ENCODE measurements at regions not wholly inside any gene's neighbourhood (a gene's known extent, or its start where the extent isn't known, plus 50 kb on each side); places are given as distances from the start of the nearest gene placed in this dataset.
"Not testable (repeated sequence)": the region's sequence is repeated elsewhere in the genome, so short reads cannot be mapped to it uniquely, and the experiment has no call there.

DNA sequence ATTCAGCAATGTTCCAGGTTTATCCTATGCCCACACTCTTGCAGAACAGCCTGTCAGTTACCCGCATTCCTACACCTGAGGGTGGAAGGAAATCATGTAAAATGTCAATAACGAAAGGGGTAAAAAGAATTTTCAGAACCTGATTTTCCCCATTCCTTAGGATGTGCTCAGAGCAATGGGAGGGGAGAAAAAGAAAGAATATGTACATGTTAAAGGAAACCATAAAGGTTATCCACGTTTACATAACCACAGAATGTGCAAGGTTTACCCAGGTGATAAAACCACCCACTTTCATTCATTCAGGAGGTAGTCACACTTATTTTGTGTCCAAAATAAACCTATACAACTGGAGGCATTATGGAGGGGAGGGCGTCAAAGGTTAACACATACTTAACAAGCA lies 335.5 kb downstream of the ZNF674 start:
- ATAC-seq (replicated peaks) (no peak), DNase-seq (no peak)
- no peak overlapping the region for H3K4me3 Mint-ChIP-seq
- no peaks in the 10 kb centered on the region for H3K4me1 Mint-ChIP-seq
- no peaks in the 10 kb centered on the region for H3K27me3 Mint-ChIP-seq
- no peaks in the 10 kb centered on the region for H3K36me3 Mint-ChIP-seq
- H3K9me3 Mint-ChIP-seq, result no peaks in the 10 kb centered on the region
- no peak overlapping the region for H3K27ac Mint-ChIP-seq

DNA sequence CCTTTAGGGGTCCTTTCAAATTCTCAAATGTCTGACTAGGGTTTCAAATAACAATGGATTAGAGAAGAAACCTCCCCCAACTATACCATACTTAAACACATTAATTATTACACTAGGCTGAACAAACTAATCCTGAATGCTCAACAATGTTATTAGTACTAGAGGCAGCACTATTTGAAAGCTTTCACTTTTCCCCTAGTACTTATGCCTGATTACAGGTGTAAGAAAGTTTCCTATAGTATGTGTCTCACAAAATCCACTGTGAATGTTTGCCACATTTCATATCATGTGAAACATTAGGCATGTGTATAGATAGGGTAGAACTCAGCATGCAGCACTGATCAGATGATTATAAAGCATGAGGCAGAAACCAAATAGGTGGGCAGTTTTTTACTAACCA lies 336.2 kb downstream of the ZNF674 start:
- no peaks in the 10 kb centered on the region for H3K27me3 Mint-ChIP-seq
- no peaks in the 10 kb centered on the region for H3K9me3 Mint-ChIP-seq
- no peak overlapping the region for H3K27ac Mint-ChIP-seq
- DNase-seq (no peak), ATAC-seq (replicated peaks) (no peak)
- H3K4me1 Mint-ChIP-seq, result no peaks in the 10 kb centered on the region
- no peak overlapping the region for H3K4me3 Mint-ChIP-seq
- H3K36me3 Mint-ChIP-seq, result no peaks in the 10 kb centered on the region

DNA sequence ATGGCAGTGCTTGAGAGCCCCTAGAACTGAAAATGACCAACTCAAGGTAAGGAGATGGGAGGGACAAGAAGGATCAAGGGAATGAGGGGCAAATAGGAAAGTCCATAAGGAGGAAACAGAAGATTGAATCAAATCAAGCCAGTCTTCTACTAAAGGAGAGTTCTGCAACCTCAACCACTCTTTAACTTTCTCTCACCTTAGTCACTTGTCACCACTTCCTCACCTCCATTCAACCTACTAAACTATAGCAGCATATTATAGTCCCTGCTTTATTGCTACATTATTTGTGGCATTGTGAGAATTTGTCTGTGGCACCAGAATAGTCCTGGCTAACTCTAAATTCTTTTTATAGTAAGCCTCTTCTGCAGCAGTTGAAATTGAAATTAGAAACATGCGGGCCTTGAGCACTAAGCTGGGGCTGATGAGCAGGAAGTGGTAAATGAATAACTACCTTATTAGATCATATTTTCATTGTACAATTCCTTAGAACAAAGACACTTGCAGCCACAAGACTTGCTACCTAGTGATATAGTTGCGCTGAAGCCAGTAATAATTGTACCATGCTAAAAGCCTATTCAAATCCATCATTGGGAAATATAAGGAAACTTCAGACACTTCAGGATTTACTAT lies 336.9 kb downstream of the ZNF674 start:
- no peaks in the 10 kb centered on the region for H3K4me1 Mint-ChIP-seq
- H3K36me3 Mint-ChIP-seq, result no peaks in the 10 kb centered on the region
- H3K27me3 Mint-ChIP-seq, result peaks cover 2% of the 10 kb centered on the region in 2 donors
- H3K27ac Mint-ChIP-seq, result no peak overlapping the region
- DNase-seq (no peak), ATAC-seq (replicated peaks) (no peak)
- no peaks in the 10 kb centered on the region for H3K9me3 Mint-ChIP-seq
- no peak overlapping the region for H3K4me3 Mint-ChIP-seq

DNA sequence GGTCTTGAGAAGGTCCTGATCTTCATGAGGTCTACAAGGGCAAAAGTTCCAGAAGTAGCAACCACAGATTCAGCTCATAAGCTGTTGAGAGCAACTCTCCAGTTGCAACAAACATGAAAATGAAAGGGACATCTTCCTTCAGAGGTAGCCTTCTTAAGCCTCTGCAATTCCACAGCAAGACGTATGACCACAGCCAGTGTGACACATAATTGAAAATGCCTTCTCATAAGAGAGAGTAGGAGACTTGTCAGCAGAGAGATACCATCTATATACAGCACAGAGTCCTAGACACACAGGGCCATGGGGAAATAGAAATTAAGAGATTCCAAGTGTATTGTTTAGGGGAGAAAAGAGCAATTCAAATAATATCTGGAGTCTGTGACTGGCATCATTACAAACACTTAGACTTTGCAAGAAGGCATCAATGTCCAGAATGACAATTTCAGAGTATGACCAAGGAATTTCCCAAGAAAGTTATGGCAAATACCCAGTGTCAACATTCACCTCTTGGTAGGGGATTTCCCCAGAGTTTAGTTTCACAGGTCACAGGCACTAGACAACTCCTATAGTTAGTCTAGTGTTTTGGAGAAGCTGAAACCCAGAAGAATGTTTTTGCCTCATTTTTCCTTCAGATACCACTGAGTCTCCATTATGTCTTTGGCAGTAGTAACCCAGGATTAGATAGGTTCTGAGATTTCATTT lies 340.3 kb downstream of the ZNF674 start:
- ATAC-seq (replicated peaks) (no peak), DNase-seq (no peak)
- Mint-ChIP-seq H3K4me1 (peaks cover 0 to 4% of the 10 kb centered on the region in 2 donors), H3K9me3 (no peaks in the 10 kb centered on the region), H3K4me3 (no peak overlapping the region), H3K36me3 (no peaks in the 10 kb centered on the region), H3K27ac (no peak overlapping the region), H3K27me3 (peaks cover 3 to 5% of the 10 kb centered on the region in 2 donors)

DNA sequence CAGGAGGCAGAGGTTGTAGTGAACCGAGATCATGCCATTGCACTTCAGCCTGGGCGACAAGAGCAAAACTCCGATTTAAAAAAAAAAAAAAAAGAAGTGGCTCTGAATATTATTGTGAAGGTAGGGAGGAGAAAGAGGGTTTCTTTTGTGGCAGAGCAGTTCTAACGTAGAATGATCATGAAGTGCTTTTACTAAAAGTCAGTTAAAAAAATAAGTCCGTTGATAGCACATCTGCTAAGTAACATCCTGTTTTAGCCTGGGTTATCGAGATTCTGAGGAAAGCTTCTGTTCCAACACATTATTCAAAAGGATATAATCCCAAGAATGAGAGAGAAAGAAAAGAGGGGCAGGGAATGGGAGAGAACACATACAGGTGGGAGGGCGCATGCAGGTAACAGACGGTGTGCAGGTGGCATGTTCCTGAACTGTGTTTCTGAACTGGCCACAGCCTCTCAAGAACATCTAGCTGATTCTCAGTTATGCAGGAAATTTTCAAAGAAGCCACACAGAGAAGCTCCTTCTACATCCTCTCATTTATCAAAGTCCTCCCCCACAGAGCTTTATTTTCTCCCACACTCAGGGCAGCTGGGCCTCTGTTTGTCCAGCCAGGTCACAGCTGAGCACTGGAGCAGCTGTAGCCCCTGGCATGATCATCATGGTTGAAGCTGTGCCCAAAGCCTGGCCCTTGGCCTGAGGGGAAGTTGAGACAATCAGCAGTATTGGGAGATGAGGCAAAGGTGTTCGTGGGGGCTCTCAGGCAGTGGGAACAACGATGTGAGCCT lies 342.3 kb downstream of the ZNF674 start:
- no peak for DNase-seq
- peaks cover 3 to 5% of the 10 kb centered on the region in 2 donors for H3K27me3 Mint-ChIP-seq
- no peak for ATAC-seq (replicated peaks)
- no peak overlapping the region for H3K4me3 Mint-ChIP-seq
- H3K9me3 Mint-ChIP-seq, result no peaks in the 10 kb centered on the region
- no peak overlapping the region for H3K27ac Mint-ChIP-seq
- H3K36me3 Mint-ChIP-seq, result no peaks in the 10 kb centered on the region
- H3K4me1 Mint-ChIP-seq, result peaks cover 0 to 4% of the 10 kb centered on the region in 2 donors

DNA sequence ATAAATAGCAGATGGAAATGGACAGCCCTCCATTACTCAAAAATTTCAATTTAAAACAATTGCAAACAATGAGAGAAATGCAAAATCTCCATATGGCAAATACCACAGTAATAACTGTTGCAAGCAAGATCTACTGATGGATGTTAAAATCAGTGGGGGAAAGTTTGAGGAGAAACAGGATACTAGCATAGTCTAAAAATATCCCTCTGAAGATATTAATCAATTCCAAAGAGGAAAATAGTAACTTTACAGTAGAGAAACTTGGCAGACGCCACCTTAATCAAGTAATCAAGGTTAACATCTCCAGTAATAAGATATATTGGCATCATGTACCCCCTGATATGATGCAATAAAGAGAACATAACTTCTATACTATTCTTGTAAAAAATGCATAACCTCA lies 344.8 kb downstream of the ZNF674 start:
- no peaks in the 10 kb centered on the region for H3K9me3 Mint-ChIP-seq
- H3K36me3 Mint-ChIP-seq, result no peaks in the 10 kb centered on the region
- no peak overlapping the region for H3K27ac Mint-ChIP-seq
- DNase-seq (no peak), ATAC-seq (replicated peaks) (no peak)
- peaks cover 0 to 4% of the 10 kb centered on the region in 2 donors for H3K4me1 Mint-ChIP-seq
- H3K27me3 Mint-ChIP-seq, result peaks cover 3 to 5% of the 10 kb centered on the region in 2 donors
- H3K4me3 Mint-ChIP-seq, result no peak overlapping the region

DNA sequence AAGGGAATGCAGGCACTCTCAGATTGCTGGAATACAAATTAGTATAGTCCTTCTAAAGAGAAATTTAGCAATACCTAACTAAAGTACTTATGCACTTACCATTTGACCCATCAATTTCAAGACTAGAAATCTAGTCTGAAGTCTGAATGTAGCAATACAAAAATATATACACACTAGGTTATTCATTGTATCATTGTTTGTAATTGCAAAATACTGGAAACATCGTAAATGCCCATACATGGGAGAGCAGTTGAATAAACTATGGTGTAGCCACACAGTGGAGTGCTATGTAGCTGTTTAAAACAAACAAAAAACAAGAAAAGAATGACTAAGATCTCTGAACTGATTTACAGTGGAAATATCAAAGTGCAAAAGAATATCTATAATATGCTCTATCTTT lies 346.4 kb downstream of the ZNF674 start:
- Mint-ChIP-seq H3K4me1 (peaks cover 0 to 4% of the 10 kb centered on the region in 2 donors), H3K27ac (no peak overlapping the region), H3K27me3 (peaks cover 5 to 8% of the 10 kb centered on the region in 2 donors), H3K9me3 (peaks cover 3 to 5% of the 10 kb centered on the region in 2 donors), H3K36me3 (peaks cover 0 to 4% of the 10 kb centered on the region in 2 donors), H3K4me3 (no peak overlapping the region)
- ATAC-seq (replicated peaks) (no peak), DNase-seq (no peak)

DNA sequence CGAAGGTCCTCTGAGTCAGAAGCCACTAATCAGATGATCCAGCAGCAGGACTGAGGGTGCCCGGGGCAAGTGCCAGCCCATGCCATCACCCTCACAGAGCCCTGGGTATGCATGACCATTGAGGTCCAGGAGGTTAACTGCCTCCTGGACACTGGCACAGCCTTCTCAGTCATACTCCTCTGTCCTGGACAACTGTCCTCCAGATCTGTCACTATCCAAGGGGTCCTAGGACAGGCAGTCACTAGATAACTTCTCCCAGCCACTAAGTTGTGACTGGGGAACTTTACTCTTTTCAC lies 358.5 kb downstream of the ZNF674 start:
- H3K4me1 Mint-ChIP-seq; H3K36me3 Mint-ChIP-seq; DNase-seq; H3K9me3 Mint-ChIP-seq; H3K27me3 Mint-ChIP-seq; H3K27ac Mint-ChIP-seq; H3K4me3 Mint-ChIP-seq; ATAC-seq (replicated peaks): not testable (repeated sequence)

DNA sequence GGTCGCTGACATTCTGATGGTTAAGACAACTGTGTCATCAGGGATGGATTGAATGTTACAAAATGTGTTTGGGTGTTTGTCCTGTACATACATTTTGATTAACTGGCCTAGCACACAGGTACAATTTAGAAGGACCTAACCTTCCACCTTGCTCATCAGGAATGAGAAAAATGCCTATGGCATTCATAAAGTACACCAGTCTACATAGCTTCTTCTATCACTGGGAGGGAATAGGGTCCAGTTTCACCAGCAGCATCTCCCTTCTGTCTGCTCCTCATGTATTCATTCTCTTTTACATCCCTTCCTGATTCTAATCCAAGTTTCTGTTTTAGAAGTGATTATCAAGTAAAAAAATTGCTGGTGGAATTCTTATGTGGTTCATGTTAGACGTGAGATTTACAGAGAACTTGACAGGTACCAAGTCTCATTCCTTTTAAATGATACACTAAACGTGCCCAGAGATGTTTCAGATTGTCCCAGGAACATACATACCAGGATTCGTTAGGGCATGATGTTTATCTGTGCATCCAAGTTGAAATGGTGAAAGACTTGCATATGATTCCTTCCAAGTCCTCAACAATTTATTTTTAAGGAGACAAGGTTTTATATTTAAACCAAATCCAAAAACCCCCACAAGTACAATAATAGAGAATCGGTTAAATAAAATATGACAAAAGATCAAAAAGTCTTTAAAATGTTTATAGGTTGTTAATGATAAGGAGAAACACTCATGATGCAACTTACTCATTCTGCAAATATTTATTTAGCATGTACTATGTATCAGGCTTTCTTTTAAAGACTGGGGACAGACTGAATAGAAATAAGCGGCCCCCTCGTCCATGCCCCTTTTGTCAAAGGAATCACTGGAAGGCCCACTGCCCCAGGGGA lies 359.1 kb downstream of the ZNF674 start:
- no peaks in the 10 kb centered on the region for H3K36me3 Mint-ChIP-seq
- H3K9me3 Mint-ChIP-seq, result no peaks in the 10 kb centered on the region
- H3K27ac Mint-ChIP-seq, result no peak overlapping the region
- H3K4me3 Mint-ChIP-seq, result no peak overlapping the region
- H3K27me3 Mint-ChIP-seq, result peaks cover 0 to 3% of the 10 kb centered on the region in 2 donors
- ATAC-seq (replicated peaks) (no peak), DNase-seq (no peak)
- H3K4me1 Mint-ChIP-seq, result no peaks in the 10 kb centered on the region

DNA sequence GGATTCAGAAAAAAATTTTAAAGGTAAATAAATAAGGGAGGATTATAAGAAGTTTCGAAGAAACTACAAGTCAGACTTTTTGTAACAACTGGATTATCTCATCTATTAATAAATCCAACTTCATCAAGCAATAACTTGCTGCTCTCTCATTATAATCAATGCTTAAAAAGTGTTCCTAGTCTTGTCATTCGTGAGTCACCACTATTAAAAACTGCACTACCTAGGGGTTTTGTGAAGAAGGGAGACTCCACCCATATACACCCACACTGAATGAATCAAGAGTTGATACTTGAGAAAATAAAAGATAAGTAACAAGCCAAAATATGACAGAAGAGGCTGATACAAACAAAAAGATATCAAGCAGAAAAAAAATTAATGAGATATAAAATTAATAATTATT lies 360.5 kb downstream of the ZNF674 start:
- H3K4me3 Mint-ChIP-seq, result no peak overlapping the region
- H3K36me3 Mint-ChIP-seq, result no peaks in the 10 kb centered on the region
- H3K9me3 Mint-ChIP-seq, result no peaks in the 10 kb centered on the region
- H3K27ac Mint-ChIP-seq, result no peak overlapping the region
- no peak for DNase-seq
- H3K4me1 Mint-ChIP-seq, result peaks cover 0 to 8% of the 10 kb centered on the region in 2 donors
- no peak for ATAC-seq (replicated peaks)
- peaks cover 0 to 3% of the 10 kb centered on the region in 2 donors for H3K27me3 Mint-ChIP-seq

DNA sequence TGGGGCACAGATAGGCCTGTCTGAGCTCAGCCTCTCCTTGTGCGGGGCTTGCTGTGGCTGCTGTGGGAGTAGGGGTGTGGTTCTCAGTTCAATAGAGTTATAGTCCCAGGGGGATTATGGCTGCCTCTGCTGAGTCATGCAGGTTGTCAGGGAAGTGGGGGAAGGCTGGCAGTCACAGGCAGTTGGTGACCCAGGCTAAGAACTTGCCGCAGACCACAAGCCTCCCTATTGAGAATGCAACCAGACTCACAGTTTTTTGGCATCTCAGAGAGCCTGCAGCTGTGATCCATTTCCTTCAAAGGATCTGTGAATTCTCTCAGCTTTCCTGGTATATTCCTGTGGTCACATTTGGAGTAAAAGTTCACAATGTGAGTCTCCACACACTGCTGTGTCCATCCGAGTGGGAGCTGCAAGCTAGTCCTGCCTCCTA lies 364.9 kb downstream of the ZNF674 start:
- H3K4me3 Mint-ChIP-seq, result no peak overlapping the region
- DNase-seq, result peak; percentile 11
- ATAC-seq (replicated peaks), result peak; percentile 79 to 80
- no peaks in the 10 kb centered on the region for H3K9me3 Mint-ChIP-seq
- no peak overlapping the region for H3K27ac Mint-ChIP-seq
- no peaks in the 10 kb centered on the region for H3K36me3 Mint-ChIP-seq
- peaks cover 0 to 8% of the 10 kb centered on the region in 2 donors for H3K4me1 Mint-ChIP-seq
- no peaks in the 10 kb centered on the region for H3K27me3 Mint-ChIP-seq

DNA sequence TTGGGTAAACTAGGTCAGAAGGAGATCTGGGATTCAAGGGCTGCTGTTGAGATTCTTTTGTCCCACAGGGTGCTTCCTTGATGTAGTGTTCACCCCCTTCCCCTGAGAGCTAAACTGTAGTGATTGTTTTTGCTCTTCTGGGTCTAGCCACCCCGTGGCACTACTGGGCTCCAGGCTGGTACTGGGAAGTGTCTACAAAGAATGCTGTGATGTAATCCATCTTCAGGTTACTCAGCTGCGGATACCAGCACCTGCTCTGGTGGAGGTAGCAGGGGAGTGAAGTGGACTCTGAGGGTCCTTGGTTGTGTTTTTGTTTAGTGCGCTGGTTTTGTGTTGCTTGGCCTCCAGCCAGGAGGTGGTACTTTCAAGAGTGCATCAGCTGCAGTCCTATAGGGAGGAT lies 365.5 kb downstream of the ZNF674 start:
- H3K4me1 Mint-ChIP-seq, result peaks cover 0 to 8% of the 10 kb centered on the region in 2 donors
- DNase-seq (no peak), ATAC-seq (replicated peaks) (no peak)
- no peaks in the 10 kb centered on the region for H3K27me3 Mint-ChIP-seq
- H3K4me3 Mint-ChIP-seq, result no peak overlapping the region
- no peaks in the 10 kb centered on the region for H3K36me3 Mint-ChIP-seq
- no peak overlapping the region for H3K27ac Mint-ChIP-seq
- no peaks in the 10 kb centered on the region for H3K9me3 Mint-ChIP-seq

DNA sequence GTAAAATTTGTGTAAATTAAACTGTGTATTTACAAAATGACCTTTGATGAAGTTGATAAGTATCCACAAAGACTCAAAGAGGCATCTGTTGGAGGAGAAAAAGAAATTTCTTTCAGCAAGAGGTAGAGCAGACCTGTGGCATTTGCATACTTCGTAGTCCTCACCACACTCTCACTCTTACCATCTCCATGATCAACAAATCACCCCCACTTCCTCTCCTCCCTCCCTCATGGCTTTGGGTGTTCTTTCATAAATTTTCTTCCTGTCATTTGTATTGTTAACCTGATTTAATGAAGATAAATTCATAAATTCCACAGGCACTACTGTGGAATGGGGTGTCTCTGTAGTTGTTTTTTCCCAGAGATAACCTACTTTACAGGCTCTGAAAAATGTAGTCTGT lies 366.5 kb downstream of the ZNF674 start:
- no peak for ATAC-seq (replicated peaks)
- DNase-seq, result no peak
- no peaks in the 10 kb centered on the region for H3K36me3 Mint-ChIP-seq
- no peaks in the 10 kb centered on the region for H3K9me3 Mint-ChIP-seq
- H3K4me3 Mint-ChIP-seq, result no peak overlapping the region
- no peaks in the 10 kb centered on the region for H3K27me3 Mint-ChIP-seq
- no peak overlapping the region for H3K27ac Mint-ChIP-seq
- peaks cover 0 to 8% of the 10 kb centered on the region in 2 donors for H3K4me1 Mint-ChIP-seq

DNA sequence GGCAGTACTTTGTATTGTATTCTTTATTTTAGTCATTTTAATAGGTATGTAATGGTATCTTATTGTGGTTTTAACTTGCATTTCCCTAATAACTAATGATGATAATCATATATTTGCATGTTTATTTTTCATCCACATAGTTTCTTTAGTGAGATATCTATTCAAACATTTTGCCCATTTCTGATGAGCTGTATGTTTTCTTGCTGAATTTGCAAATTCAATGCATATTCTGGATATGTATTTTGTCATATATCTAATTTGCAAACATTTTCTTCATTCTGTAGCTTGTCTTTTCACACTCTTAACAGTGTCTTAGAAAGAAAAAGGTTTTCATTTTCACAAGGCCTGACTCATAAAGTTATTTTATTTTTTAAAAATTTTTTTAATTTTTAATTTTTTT lies 372.1 kb downstream of the ZNF674 start:
- Mint-ChIP-seq H3K9me3 (peaks cover 0 to 7% of the 10 kb centered on the region in 2 donors), H3K4me1 (no peaks in the 10 kb centered on the region), H3K4me3 (no peak overlapping the region), H3K27me3 (peaks cover 0 to under 1% of the 10 kb centered on the region in 2 donors), H3K27ac (no peak overlapping the region), H3K36me3 (no peaks in the 10 kb centered on the region)
- DNase-seq (no peak), ATAC-seq (replicated peaks) (no peak)

All from stimulated activated naive B cell treated with anti-CD40 and anti-IgM and Interleukin-4, amounts not matched to agents 10 μg/mL and 1 μg/mL and 100 μg/mL, for 72 hours (primary cell).